Stomach (tissue), 8 donors: ENCODE measurements at regions not wholly inside any gene's neighbourhood (a gene's known extent, or its start where the extent isn't known, plus 50 kb on each side); places are given as distances from the start of the nearest gene placed in this dataset.

ENCODE experiments used
- DNase-seq, 2 donors: peaks; one replicate each; pipeline versions ENCODE4 v3.0.0 to v3.0.0-alpha.2; 2013 to 2019
- H3K27ac ChIP-seq, 5 donors: fragments of 200-600 bp in 4 of 5; sonication (generic) in 4 of 5; one replicate each; pipeline ENCODE4 v1.5.1; 2013 to 2019; ENCODE audit warnings: mild to moderate bottlenecking in 1 of 5, moderate library complexity in 1 of 5
- H3K27me3 ChIP-seq, 3 donors: fragments of 200-600 bp; sonication (generic); one replicate each; pipeline ENCODE4 v1.5.1; 2017 to 2019; ENCODE audit warnings: mixed run types in 1 of 3
- H3K36me3 ChIP-seq, 4 donors: fragments of 200-600 bp; sonication (generic); 1 replicate in 3 of 4; 2 replicates in 1 of 4; pipeline ENCODE4 v1.5.1; 2016 to 2019
- H3K4me1 ChIP-seq, 4 donors: fragments of 200-600 bp; sonication (generic); one replicate each; pipeline ENCODE4 v1.5.1; 2016 to 2019
- H3K4me3 ChIP-seq, 4 donors: fragments of 200-600 bp; sonication (generic) in 3 of 4; one replicate each; pipeline ENCODE4 v1.5.1; 2016 to 2019; ENCODE audit warnings: mild to moderate bottlenecking in 1 of 4
- H3K9me3 ChIP-seq, 4 donors: fragments of 200-600 bp; sonication (generic); one replicate each; pipeline ENCODE4 v1.5.1; 2016 to 2019
- CTCF ChIP-seq, 7 experiments: fragments of 450-650 bp in 4 of 7; fragments of 200-600 bp in 3 of 7; sonication (generic) in 3 of 7; IDR thresholded peaks; one replicate each; pipeline ENCODE4 v1.5.1; 2016 to 2019; ENCODE audit warnings: antibody characterized with exemption in 7 of 7, control low read depth in 2 of 7, mild to moderate bottlenecking in 1 of 7
- EP300 ChIP-seq: sonication (generic); formaldehyde crosslinking; IDR thresholded peaks from one replicate; pipeline ENCODE4 v1.6.1; 2017; ENCODE audit warnings: antibody characterized with exemption
- POLR2A ChIP-seq, 4 donors: fragments of 450-650 bp; IDR thresholded peaks; one replicate each; pipeline ENCODE4 v1.6.1; 2016; ENCODE audit warnings: antibody characterized with exemption in 4 of 4, control low read depth in 2 of 4, mild to moderate bottlenecking in 1 of 4, moderate library complexity in 1 of 4
- POLR2AphosphoS5 ChIP-seq, 3 donors: sonication (generic); formaldehyde crosslinking; IDR thresholded peaks; one replicate each; pipeline ENCODE4 v1.6.1; 2016; ENCODE audit warnings: antibody characterized with exemption in 3 of 3
- WGBS, 5 donors: extraction: QIAGEN DNeasy Blood & Tissue Kit in 3 of 5; methylation state at CpG; one replicate each; pipeline versions ENCODE4 v1.1.5 to v1.1.7; 2013 to 2018; 5-methylcytosine and 5-hydroxymethylcytosine counted together
- intact Hi-C: fragments of 100-400 bp; cut with DNase I; formaldehyde crosslinking; loops from one replicate; pipeline ENCODE4 v1.15.1; 2023; ENCODE audit warnings: low total_unique reads
- donor health status: healthy with polysubstance abuse.
- donor health status: Bipolar disorder and iron deficiency.
- donor health status: healthy.

- 12 to 19% (median 17%) methylated on average over 4 of the region's 4 CpGs for WGBS, 5 donors
- no peaks in the 10 kb centered on the region for H3K36me3 ChIP-seq
- H3K4me1 ChIP-seq: peaks cover 0 to 7% (median 0%) of the 10 kb centered on the region in 4 donors
- intact Hi-C loops: no loop called here
- no peak overlapping the region for H3K27ac ChIP-seq
- H3K9me3 ChIP-seq: no peaks in the 10 kb centered on the region
- H3K27me3 ChIP-seq: no peaks in the 10 kb centered on the region
- TF ChIP-seq CTCF (IDR thresholded peaks at IDR 0.05) (no peak), POLR2A (IDR thresholded peaks at IDR 0.05) (no peak), EP300 (no peak), POLR2AphosphoS5 (IDR thresholded peaks at IDR 0.05) (no peak)
- no peak overlapping the region for H3K4me3 ChIP-seq
- DNase-seq: peak; percentile 19 to 28
These were observed 714.1 kb upstream of the CHRM3 start for GRCh38 chr1:238672262-238672661.

- WGBS, 5 donors: 51 to 63% (median 57%) methylated on average over 2 of the region's 2 CpGs
- Histone ChIP-seq H3K9me3 (no peaks in the 10 kb centered on the region), H3K36me3 (no peaks in the 10 kb centered on the region), H3K27me3 (no peaks in the 10 kb centered on the region), H3K4me1 (no peaks in the 10 kb centered on the region), H3K27ac (no peak overlapping the region), H3K4me3 (no peak overlapping the region)
- intact Hi-C loops: no loop called here
- no peak for TF ChIP-seq EP300
- TF ChIP-seq POLR2A (IDR thresholded peaks at IDR 0.05): no peak
- no peak for TF ChIP-seq CTCF (IDR thresholded peaks at IDR 0.05)
- TF ChIP-seq POLR2AphosphoS5 (IDR thresholded peaks at IDR 0.05): no peak
- no peak for DNase-seq
These were observed 722.2 kb upstream of the CHRM3 start for GRCh38 chr1:238664139-238664538.

GRCh38 chr1:238660849-238661248, 725.5 kb upstream of the CHRM3 start:
- WGBS, 5 donors: 76 to 88% (median 85%) methylated on average over 1 of the region's 1 CpG
- Histone ChIP-seq H3K27ac (no peak overlapping the region), H3K9me3 (no peaks in the 10 kb centered on the region), H3K4me3 (no peak overlapping the region), H3K4me1 (no peaks in the 10 kb centered on the region), H3K36me3 (no peaks in the 10 kb centered on the region), H3K27me3 (no peaks in the 10 kb centered on the region)
- TF ChIP-seq POLR2A (IDR thresholded peaks at IDR 0.05): no peak
- no peak for TF ChIP-seq CTCF (IDR thresholded peaks at IDR 0.05)
- TF ChIP-seq EP300: no peak
- no peak for TF ChIP-seq POLR2AphosphoS5 (IDR thresholded peaks at IDR 0.05)
- no peak for DNase-seq
- intact Hi-C loops: no loop called here

- Histone ChIP-seq H3K4me3 (no peak overlapping the region), H3K9me3 (no peaks in the 10 kb centered on the region), H3K27ac (no peak overlapping the region), H3K36me3 (no peaks in the 10 kb centered on the region), H3K4me1 (no peaks in the 10 kb centered on the region), H3K27me3 (no peaks in the 10 kb centered on the region)
- WGBS, 5 donors: 20 to 36% (median 28%) methylated on average over 1 of the region's 1 CpG
- intact Hi-C loops: no loop called here
- TF ChIP-seq EP300 (no peak), CTCF (IDR thresholded peaks at IDR 0.05) (no peak), POLR2AphosphoS5 (IDR thresholded peaks at IDR 0.05) (no peak), POLR2A (IDR thresholded peaks at IDR 0.05) (no peak)
- no peak for DNase-seq
These were observed 727.6 kb upstream of the CHRM3 start for GRCh38 chr1:238658763-238659162.
